HCT116 (cell line): ENCODE measurements at regions not wholly inside any gene's neighbourhood (a gene's known extent, or its start where the extent isn't known, plus 50 kb on each side); places are given as distances from the start of the nearest gene placed in this dataset.

Experiments
- ATAC-seq: fragments of 200-7000 bp; cut with Tn5 transposase; 2 replicates; pipeline ENCODE4 v1.9.1; 2020; ENCODE audit warnings: mild to moderate bottlenecking, moderate library complexity
- BruUV-seq: library from RNA; stranded (reverse); fragments of 400-500 nt; replicated peaks from 2 replicates; lab custom pipeline; 2021; lab: Mats Ljungman, UMichigan
- CTCF ChIA-PET: fragments of 300-600 bp; sonication (Branson Sonifier 250); formaldehyde crosslinking; loops from one replicate; lab custom pipeline; 2021; ENCODE audit warnings: antibody characterized with exemption; lab: Charles Lee
- POLR2A ChIA-PET: fragments of 300-600, 350-600 bp; sonication (Branson Sonifier 250); formaldehyde crosslinking; loops from one replicate; lab custom pipeline; 2021; ENCODE audit warnings: antibody characterized with exemption; lab: Charles Lee
- RAD21 ChIA-PET, 2 experiments: fragments of 300-600 bp; sonication (Branson Sonifier 250); formaldehyde crosslinking; loops; one replicate each; lab custom pipeline; 2023; ENCODE audit warnings: low total read pairs in 2 of 2; ENCODE audit not compliant: uncharacterized antibody in 2 of 2, unreplicated experiment in 2 of 2, low non-redundant PET in 1 of 2; lab: Charles Lee
- DNase-seq: peaks from one replicate; pipeline ENCODE4 v3.0.0-alpha.2; 2010; ENCODE audit warnings: low read depth, low spot score
- H2AFZ ChIP-seq: fragments of 200-600 bp; shearing (Covaris generic), sonication (generic); 2 replicates; pipeline ENCODE4 v1.6.1; 2017; ENCODE audit warnings: low read depth, mixed run types, mixed read lengths, antibody characterized with exemption, low read length; ENCODE audit not compliant: poor library complexity, severe bottlenecking
- H3K27ac ChIP-seq: 2 replicates; pipeline ENCODE4 v1.5.1; 2012; ENCODE audit warnings: low read depth, low read length
- H3K27me3 ChIP-seq: fragments of 200-600 bp; sonication (generic); 2 replicates; pipeline ENCODE4 v1.6.1; 2016; ENCODE audit warnings: mixed run types, low read length, mixed read lengths; ENCODE audit not compliant: insufficient read depth
- H3K36me3 ChIP-seq, 2 experiments: fragments of 200-500 bp in 1 of 2; fragments of 200-600 bp in 1 of 2; sonication (Bioruptor generic) in 1 of 2; sonication (generic) in 1 of 2; 2 replicates each; pipeline versions ENCODE4 v1.5.1 to v1.6.1; 2014 to 2016; ENCODE audit warnings: low read length in 2 of 2, inconsistent platforms in 1 of 2, mixed read lengths in 1 of 2, mixed run types in 1 of 2; ENCODE audit not compliant: insufficient read depth in 2 of 2, control insufficient read depth in 1 of 2
- H3K4me1 ChIP-seq, 2 experiments: fragments of 200-600 bp in 1 of 2; sonication (generic) in 1 of 2; 2 replicates each; pipeline versions ENCODE4 v1.5.1 to v1.6.1; 2012 to 2017; ENCODE audit warnings: low read length in 2 of 2, inconsistent platforms in 1 of 2, mild to moderate bottlenecking in 1 of 2, mixed read lengths in 1 of 2, mixed run types in 1 of 2, moderate library complexity in 1 of 2; ENCODE audit not compliant: insufficient read depth in 2 of 2, control insufficient read depth in 1 of 2
- H3K4me2 ChIP-seq: fragments of 200-600 bp; sonication (generic); 2 replicates; pipeline ENCODE4 v1.6.1; 2017; ENCODE audit warnings: mixed run types, low read length, mixed read lengths
- H3K4me3 ChIP-seq, 2 experiments: fragments of 200-600 bp in 1 of 2; sonication (generic) in 1 of 2; replicated peaks in 1 of 2; 2 replicates each; pipeline ENCODE4 v1.5.1; 2011 to 2016; ENCODE audit warnings: low read length in 2 of 2, control low read depth in 1 of 2, low read depth in 1 of 2, mild to moderate bottlenecking in 1 of 2, mixed read lengths in 1 of 2, mixed run types in 1 of 2
- H3K79me2 ChIP-seq: fragments of 200-600 bp; sonication (generic); 2 replicates; pipeline ENCODE4 v1.6.1; 2017; ENCODE audit warnings: mild to moderate bottlenecking, mixed run types, low read length, moderate library complexity, mixed read lengths; ENCODE audit not compliant: insufficient read depth
- H3K9ac ChIP-seq: fragments of 200-600 bp; sonication (generic); 2 replicates; pipeline ENCODE4 v1.6.1; 2016; ENCODE audit warnings: low read length, mixed read lengths
- H3K9me2 ChIP-seq: fragments of 200-600 bp; sonication (generic), shearing (Covaris generic); 2 replicates; pipeline ENCODE4 v1.6.1; 2017; ENCODE audit warnings: mixed run types, mild to moderate bottlenecking, moderate library complexity; ENCODE audit not compliant: insufficient read depth
- H3K9me3 ChIP-seq, 2 experiments: fragments of 200-500 bp in 1 of 2; fragments of 200-600 bp in 1 of 2; sonication (Bioruptor generic) in 1 of 2; sonication (generic) in 1 of 2; 2 replicates each; pipeline ENCODE4 v1.6.1; 2014 to 2017; ENCODE audit warnings: low read length in 2 of 2, mixed read lengths in 2 of 2, inconsistent platforms in 1 of 2, low read depth in 1 of 2, mild to moderate bottlenecking in 1 of 2, mixed run types in 1 of 2, moderate library complexity in 1 of 2; ENCODE audit not compliant: control insufficient read depth in 1 of 2, insufficient read depth in 1 of 2
- H4K20me1 ChIP-seq: fragments of 200-600 bp; sonication (generic), shearing (Covaris generic); 2 replicates; pipeline ENCODE4 v1.6.1; 2017; ENCODE audit warnings: mixed run types, mild to moderate bottlenecking, moderate library complexity; ENCODE audit not compliant: insufficient read depth
- EGR1 ChIP-seq: IDR thresholded peaks from 2 replicates; pipeline ENCODE4 v1.6.1; 2012; ENCODE audit warnings: low read depth
- ELF1 ChIP-seq: IDR thresholded peaks from 2 replicates; pipeline ENCODE4 v1.6.1; 2012; ENCODE audit warnings: low read depth, borderline replicate concordance
- JUND ChIP-seq: IDR thresholded peaks from 2 replicates; pipeline ENCODE4 v1.6.1; 2012
- RAD21 ChIP-seq: IDR thresholded peaks from 2 replicates; pipeline ENCODE4 v1.6.1; 2012; ENCODE audit warnings: low read depth, mild to moderate bottlenecking
- SIN3A ChIP-seq: IDR thresholded peaks from 2 replicates; pipeline ENCODE4 v1.6.1; 2012; ENCODE audit warnings: low read depth
- SP1 ChIP-seq: IDR thresholded peaks from 2 replicates; pipeline ENCODE4 v1.6.1; 2012; ENCODE audit warnings: low read depth
- TCF7L2 ChIP-seq: IDR thresholded peaks from 2 replicates; pipeline ENCODE4 v1.7.0; 2011; ENCODE audit warnings: borderline replicate concordance, inconsistent platforms; ENCODE audit not compliant: insufficient read depth, insufficient read length; ENCODE audit errors: extremely low read depth
- ZNF274 ChIP-seq: fragments of 200-500 bp; sonication (Bioruptor generic); IDR thresholded peaks from 2 replicates; pipeline ENCODE4 v1.6.1; 2014; ENCODE audit warnings: mild to moderate bottlenecking, low read depth, low read length, inconsistent platforms
- intact Hi-C: fragments of 100-400 bp; cut with micrococcal nuclease; formaldehyde crosslinking; loops from 2 replicates; pipeline ENCODE4 v1.10.0; 2022
- TF ChIP-seq, protein P1 (sequence below): IDR thresholded peaks from 2 replicates; pipeline ENCODE4 v1.6.1; 2011; ENCODE audit warnings: mild to moderate bottlenecking, low read length, moderate library complexity; ENCODE audit not compliant: insufficient replicate concordance; ENCODE audit errors: extremely low read depth
- TF ChIP-seq, protein P2 (sequence below): IDR thresholded peaks from 2 replicates; pipeline ENCODE4 v1.6.1; 2012
- TF ChIP-seq, protein P3 (sequence below), 3 experiments: fragments of 200-600 bp in 1 of 3; sonication (generic) in 1 of 3; IDR thresholded peaks in 2 of 3; conservative IDR thresholded peaks in 1 of 3; 2 replicates each; pipeline ENCODE4 v1.5.1; 2012 to 2017; ENCODE audit warnings: low read depth in 2 of 3, low read length in 2 of 3, antibody characterized with exemption in 1 of 3, borderline replicate concordance in 1 of 3, control low read depth in 1 of 3, mild to moderate bottlenecking in 1 of 3, mixed read lengths in 1 of 3, mixed run types in 1 of 3, moderate library complexity in 1 of 3; ENCODE audit not compliant: insufficient read depth in 1 of 3

DNA sequence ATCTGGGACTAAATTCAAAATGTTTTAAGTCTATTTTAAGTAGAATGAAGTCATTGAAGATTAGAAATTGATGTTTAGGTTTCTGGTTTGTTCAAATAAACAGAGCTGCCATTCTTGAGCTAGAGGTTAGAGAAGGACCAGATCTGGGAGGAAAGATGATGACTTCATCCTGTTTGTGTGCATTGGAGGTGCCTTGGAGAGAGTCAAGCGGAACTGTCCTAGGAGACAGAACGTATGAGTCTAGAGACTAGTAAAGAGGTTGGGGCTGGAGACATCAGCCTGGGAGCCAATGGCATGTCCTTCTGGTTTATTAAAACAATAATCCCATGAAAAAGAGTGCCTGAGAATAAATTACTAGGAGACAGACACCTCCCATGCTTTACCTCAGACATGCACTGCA is 303.4 kb downstream of the KBTBD8 start:
- ChIA-PET POLR2A (no interaction called here), CTCF (no interaction called here)
- H3K27me3 ChIP-seq: peaks cover 13% of the 10 kb centered on the region; the same call in 1 of the 2 replicates
- H3K9me3 ChIP-seq: no peaks in the 10 kb centered on the region
- no peaks in the 10 kb centered on the region for H3K36me3 ChIP-seq
- ATAC-seq: no peak
- no peak overlapping the region for H3K4me3 ChIP-seq
- no peak overlapping the region for H2AFZ ChIP-seq
- no peak for DNase-seq
- H3K79me2 ChIP-seq: no peaks in the 10 kb centered on the region
- no peak overlapping the region for H3K9ac ChIP-seq
- no TSS peak for BruUV-seq
- intact Hi-C loops: no loop called here
- TF ChIP-seq SIN3A (no peak), EGR1 (no peak), TCF7L2 (no peak), RAD21 (no peak), ZNF274 (no peak), SP1 (no peak), JUND (no peak), ELF1 (no peak)
- TF ChIP-seq, protein P1, sequence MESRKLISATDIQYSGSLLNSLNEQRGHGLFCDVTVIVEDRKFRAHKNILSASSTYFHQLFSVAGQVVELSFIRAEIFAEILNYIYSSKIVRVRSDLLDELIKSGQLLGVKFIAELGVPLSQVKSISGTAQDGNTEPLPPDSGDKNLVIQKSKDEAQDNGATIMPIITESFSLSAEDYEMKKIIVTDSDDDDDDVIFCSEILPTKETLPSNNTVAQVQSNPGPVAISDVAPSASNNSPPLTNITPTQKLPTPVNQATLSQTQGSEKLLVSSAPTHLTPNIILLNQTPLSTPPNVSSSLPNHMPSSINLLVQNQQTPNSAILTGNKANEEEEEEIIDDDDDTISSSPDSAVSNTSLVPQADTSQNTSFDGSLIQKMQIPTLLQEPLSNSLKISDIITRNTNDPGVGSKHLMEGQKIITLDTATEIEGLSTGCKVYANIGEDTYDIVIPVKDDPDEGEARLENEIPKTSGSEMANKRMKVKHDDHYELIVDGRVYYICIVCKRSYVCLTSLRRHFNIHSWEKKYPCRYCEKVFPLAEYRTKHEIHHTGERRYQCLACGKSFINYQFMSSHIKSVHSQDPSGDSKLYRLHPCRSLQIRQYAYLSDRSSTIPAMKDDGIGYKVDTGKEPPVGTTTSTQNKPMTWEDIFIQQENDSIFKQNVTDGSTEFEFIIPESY: no peak
- TF ChIP-seq, protein P2, sequence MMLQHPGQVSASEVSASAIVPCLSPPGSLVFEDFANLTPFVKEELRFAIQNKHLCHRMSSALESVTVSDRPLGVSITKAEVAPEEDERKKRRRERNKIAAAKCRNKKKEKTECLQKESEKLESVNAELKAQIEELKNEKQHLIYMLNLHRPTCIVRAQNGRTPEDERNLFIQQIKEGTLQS: no peak
- TF ChIP-seq, protein P3, sequence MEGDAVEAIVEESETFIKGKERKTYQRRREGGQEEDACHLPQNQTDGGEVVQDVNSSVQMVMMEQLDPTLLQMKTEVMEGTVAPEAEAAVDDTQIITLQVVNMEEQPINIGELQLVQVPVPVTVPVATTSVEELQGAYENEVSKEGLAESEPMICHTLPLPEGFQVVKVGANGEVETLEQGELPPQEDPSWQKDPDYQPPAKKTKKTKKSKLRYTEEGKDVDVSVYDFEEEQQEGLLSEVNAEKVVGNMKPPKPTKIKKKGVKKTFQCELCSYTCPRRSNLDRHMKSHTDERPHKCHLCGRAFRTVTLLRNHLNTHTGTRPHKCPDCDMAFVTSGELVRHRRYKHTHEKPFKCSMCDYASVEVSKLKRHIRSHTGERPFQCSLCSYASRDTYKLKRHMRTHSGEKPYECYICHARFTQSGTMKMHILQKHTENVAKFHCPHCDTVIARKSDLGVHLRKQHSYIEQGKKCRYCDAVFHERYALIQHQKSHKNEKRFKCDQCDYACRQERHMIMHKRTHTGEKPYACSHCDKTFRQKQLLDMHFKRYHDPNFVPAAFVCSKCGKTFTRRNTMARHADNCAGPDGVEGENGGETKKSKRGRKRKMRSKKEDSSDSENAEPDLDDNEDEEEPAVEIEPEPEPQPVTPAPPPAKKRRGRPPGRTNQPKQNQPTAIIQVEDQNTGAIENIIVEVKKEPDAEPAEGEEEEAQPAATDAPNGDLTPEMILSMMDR (IDR thresholded peaks at IDR 0.05 in 2 of 3, conservative IDR thresholded peaks at IDR 0.05 in 1 of 3; ENCODE audit: borderline replicate concordance in 1 of 3, insufficient read depth in 1 of 3, low read depth in 2 of 3, low read length in 2 of 3): no peak
- TF ChIP-seq, all 23 proteins: peak for 0
- Histone ChIP-seq H3K4me2 (no peak overlapping the region), H3K4me1 (no peaks in the 10 kb centered on the region), H3K9me2 (no peaks in the 10 kb centered on the region), H3K27ac (no peak overlapping the region), H4K20me1 (no peaks in the 10 kb centered on the region)
- RAD21 ChIA-PET: no interaction called here
